Activated T-helper 9 cell treated with anti-CD3 and anti-CD28 coated beads, Interleukin-2, amount 50 U/mL, for 16 hours (primary cell): ENCODE measurements at regions not wholly inside any gene's neighbourhood (a gene's known extent, or its start where the extent isn't known, plus 50 kb on each side); places are given as distances from the start of the nearest gene placed in this dataset.
"Not testable (repeated sequence)": the region's sequence is repeated elsewhere in the genome, so short reads cannot be mapped to it uniquely, and the experiment has no call there.

Experiments used
- DNase-seq: peaks from one replicate; pipeline ENCODE4 v3.0.0-alpha.2; 2020; ENCODE audit warnings: low read depth

DNA sequence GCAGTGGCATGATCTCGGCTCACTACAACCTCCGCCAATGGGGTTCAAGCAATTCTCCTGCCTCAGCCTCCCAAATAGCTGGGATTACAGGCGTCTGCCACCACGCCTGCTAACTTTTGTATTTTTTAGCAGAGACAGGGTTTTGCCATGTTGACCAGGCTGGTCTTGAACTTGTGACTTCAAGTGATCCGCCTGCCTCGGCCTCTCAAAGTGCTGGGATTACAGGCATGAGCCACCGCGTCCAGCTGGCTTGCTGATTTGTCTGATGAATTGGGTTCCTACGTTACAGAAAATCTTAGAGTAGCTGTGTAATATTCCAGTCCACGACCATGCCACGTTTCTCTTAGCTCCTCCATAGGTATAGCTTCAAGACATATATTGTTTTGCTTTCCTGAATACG, 102.6 kb upstream of the OTOS start:
- DNase-seq: not testable (repeated sequence)

DNA sequence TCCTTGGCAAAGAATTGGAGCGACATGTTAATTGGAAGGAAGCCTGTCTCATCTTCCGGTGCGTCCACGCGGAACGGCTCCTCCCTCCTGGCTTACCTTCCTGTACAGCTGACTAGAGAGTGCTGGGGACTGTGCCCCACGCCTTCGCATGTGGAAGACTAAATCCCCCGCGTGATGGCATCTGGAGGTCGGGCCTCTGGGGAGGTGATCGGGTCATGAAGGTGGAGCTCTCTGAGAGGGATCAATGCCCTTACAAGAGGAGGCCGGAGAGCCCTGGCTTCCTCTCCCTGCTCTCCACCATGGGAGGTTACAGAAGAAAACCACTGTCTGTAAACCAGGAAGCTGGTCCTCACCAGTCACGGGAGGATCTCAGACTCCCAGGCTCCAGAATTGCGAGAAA, 104.1 kb upstream of the OTOS start:
- DNase-seq: no peak

DNA sequence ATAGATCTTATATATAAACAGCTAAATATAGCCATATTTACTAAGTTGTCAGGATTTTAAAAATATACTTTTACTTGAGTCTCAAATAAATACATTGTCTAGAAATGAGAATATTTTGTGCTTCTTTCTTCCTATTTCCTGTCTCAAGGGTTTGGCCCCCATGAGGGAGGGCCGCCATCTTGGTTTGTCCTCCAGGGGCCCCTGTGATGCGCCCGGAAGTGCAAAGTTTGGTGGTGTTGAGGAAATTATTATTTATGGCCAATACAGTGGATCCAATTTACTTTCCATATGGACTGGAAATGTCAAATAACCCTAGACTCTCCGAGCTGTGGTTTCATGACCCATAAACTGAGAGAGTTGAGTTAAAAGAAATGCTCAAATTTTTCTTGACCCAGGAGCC, 104.7 kb upstream of the OTOS start:
- no peak for DNase-seq

DNA sequence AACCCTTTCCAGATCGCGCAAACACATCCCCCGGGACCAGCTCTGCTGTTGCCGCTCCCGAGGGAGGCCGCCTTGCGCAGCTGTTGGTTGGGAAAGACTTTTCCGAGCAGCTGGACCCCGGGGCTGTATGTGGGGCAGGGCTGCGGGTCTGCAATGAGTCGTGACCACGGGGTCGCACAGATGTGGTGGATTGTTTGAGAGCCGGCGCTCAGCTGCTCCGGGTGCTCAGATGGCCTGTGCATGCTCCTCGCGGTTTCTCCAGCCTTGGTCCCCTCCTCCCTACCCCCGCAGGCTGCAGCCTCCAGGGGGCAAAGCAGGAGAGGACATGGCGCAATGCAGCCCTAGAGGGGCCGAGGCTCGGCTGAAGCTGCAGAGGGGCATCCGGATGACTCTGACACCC, 105.2 kb upstream of the OTOS start:
- DNase-seq: no peak

DNA sequence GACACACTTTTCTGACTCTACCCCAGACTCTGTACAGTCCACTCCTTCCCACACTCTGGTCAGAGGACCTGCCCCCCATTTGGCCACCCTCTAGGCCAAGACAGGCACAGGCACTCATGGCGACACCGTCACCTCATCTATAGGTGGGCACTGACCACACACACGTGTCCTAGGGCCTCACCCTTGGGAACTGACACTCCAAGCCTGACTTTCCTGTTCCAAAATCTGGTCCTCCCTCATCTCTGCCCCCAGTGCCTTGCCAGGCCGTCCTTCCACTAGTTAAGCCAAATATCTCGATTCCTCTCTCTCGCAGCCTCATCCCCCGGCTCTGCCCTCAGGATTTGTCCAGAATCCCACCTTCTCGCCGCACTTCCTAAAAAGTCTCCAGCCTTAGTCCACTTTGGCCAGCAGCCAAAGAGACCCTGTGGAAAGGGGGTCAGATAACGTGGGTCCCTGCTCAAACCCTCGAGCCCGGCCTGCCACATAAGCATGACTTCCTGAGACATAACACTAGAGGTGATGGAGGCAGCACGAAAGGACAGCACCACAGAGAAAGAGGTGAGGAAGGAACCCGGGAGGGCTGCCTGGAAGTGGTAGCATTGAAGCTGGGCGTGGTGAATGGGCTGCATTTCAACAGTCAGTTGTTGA, 105.8 kb upstream of the OTOS start:
- DNase-seq: no peak

DNA sequence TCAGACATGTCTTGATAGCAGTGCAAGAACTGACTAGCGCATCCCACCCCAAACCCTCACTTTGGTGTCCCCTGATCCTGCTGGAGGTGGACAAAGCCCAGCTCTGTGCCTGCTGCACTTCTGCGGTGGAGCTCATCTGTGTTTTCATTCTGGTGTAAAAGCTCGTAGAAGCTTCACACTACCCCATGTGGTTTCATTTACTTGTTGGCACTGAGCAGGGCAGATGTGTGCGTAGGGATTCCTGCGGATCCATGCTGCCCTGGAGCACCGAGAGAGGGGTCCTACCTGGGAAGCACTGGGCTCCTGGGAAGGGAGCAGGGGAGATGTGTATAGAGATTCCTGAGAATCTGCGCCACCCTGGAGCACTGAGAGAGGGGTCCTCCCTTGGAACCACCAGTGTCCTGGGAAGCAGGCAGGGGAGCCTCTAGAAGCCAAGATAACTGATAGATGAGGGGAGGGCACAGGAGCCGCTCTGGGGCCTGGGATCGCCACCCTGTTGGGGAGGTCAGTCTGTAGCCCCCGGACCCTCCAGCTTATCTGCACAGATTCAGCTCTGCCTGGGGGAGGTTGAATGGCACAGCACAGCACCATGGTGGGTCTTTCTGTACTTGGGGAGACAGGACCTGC, 106.9 kb upstream of the OTOS start:
- no peak for DNase-seq

DNA sequence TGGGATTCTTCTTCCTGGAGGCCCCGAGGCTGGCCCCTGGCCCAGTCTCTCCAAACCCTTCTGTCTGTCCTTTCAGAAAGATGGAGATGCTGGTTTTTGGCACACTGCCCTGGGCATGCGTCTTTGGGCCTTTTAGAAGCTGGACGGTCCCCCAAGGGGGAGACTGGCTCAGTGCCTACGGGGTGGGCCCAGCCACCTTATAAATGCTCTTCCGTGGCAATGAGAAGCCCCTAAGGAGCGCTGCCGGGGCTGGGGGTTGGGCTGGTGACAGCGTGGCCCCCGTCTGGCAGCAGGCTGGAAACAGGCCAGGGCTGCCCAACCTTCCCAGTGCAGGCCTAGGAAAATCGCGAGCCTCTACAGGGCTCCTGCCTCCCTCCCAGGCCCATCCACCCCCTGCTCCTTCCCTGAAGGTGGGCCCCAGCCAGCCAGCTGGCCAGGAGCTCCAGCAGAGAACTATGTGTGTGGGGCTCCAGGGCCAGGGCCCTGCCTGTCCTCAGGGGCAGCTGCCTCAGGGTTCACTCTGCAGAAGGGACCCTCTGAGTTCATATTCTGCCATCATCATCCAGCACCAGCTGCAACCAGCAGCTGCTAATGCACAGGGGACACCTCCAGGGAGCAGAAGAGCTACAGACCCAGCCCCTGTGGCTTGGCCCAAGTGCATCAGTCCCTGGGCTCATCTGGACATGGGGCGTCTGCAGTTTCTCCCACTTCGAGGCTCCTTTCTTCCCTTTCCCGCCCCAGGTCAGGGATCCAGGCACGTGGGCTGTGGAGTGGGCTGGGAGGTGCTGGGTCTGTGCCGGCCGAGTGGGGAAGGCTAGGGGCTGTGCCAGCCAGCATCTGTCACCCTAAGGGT, 107.6 kb upstream of the OTOS start:
- no peak for DNase-seq

DNA sequence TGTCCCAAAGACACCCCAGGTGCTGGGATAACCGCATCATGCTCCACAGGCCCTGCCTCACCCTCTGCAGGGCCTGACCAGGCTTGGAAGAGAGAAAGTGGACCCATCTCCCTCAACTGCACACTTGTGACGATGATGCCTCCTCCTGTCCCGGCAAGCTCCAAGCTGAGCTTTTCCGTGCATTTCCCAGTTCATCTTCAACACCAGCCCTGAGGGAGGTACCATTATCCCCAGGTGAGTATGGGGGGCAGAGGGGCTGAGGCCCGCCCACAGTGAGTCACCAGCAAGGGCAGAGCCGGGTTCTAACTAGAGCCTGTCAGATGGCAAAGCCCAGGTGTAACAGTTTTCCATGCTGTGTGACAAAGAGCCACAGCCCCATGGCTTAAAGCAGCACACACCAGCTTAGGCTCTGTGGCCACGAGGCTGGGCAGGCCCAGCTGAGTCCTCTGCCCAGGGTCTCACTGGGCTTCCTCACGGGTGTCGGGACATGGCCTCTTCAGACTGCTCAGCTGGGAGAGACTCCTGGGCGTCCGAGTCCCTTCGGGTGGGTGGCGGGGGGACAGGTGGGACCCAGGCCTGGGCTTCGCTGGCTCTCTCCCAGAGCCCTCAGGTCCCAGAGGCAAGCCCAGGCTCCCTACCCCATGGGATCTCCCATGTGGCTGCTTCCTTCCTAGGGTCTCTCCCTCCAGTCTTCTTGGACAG, 108.4 kb upstream of the OTOS start:
- no peak for DNase-seq

DNA sequence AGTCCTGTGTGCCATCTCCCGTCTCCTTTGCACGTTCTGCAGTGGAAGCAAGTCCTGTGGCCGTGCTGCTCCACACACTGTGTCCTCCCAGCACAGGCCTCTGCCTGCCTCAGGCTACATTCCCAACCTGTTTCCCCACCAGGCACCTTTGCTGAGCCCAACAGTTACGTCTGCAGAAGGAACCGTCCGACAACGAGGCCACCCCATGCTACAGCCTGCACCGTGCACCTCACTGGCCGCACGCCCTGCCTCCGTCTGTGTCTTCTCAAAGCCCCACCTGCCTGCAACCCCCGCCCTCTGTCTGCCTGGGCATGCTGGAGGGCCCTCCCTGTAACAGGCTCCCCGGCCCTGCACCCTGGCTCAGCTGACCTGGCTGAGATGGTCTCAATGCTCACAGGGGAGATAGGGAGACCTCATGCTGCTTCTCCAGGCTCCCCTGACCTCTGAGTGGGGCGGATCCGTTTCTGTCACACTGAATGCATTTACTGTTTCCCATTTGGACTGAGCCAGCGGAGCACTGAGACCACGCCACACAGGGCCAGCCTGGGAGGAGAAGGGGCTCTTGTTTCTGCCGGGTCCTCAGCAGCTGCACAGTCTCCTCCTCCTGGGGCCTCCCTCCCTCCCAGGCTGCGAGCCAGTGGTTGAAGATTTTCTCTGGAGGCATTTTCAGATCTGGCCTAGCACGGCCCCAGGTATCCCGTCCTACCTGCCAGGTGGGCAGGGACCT, 109.1 kb upstream of the OTOS start:
- no peak for DNase-seq

DNA sequence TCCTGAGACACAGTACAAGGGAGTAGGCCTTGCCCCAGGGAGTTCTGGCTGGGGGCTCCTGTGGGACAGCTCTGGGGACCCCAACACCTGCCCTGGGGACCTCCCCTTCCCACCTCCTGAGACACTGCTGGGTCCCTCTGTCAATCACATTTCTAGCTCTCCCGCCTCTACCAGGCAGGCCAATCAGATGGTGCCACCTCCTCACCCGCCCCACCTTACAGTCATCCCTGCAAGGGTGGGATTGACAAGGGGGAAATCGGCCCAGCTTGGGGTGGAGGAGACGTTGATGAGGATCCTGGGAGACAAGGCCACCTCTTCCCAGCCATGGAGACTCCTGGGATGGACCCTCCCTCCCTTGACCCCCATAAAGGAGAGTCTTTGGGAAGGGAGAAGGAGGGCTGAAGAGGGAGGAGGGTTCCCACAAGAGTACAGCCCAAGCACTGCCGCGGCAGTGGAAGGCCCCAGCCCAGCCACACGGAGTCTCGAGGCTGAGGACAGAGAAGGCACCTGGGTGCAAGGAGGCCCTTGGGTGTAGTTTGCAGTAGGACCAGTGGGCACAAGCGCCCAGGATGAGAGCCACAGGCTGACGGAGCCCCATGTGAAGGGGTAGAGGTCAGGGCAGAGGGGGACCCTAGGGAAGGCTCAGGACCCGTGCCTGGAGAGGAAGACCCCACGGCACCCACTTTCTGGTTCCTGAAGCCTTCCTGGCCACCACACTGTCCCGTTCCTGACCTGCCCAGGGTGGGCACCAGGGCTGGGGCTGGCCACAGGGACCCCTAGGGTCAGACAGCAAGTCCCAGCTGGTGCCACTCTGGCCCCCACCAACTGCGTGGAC, 109.9 kb upstream of the OTOS start:
- no peak for DNase-seq

DNA sequence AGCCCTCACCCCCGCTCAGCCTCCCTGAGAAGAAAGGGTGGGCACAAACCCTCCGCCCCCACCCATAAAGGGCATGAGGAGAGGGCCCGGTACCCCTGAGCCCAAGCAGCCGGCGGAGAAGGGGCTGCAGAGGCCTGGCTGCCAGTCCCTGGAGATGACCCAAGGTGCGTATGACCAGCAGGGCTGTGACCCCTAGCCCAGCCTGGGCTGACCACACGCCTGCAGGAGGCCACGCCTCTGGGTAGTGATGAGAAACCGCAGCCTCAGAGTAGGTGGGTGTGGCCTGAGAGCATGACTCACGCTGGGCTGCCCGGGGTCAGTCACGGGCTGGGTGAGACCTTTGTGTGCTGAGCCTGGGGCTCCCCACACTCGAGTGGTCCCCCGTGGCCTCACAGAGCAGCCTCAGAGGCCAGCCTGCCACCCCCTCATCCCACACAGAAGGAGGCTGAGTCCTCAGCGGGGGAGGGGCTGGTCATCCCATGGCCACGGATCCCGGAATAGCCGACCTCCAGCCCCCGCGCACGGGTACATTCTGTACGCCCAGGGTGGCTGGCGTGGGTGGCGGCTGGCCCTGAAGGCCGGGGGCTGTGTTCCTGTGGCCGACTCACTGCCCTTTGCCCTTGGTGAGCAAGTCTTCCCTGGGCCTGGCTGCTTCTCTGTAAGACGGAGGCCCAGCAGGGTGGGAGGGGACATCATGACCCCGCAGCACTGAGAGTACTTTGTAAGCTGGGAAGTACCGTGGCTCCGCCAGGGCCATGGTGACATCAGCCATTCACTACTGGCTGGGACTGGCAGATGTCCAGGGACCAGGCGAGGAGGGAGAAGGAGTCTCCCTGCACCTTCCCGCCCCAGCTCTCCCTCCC, 110.8 kb upstream of the OTOS start:
- DNase-seq: no peak

DNA sequence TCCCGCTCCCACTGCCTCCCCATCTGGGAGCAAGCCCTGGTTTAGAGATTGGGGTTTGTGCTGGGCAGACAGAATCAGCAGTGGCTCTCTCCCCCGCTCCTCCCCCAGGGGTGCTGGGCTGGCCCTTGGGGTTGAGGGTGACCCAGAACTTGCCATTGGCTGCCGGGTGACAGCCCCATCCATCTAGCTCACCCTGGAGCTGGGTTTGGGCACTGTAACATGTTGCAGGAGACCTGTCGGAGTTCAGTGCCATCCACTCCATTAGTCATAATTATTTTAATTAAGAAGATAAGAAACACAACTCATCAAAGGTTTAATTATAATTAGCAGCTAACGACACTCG, 111.4 kb upstream of the OTOS start:
- DNase-seq: no peak

DNA sequence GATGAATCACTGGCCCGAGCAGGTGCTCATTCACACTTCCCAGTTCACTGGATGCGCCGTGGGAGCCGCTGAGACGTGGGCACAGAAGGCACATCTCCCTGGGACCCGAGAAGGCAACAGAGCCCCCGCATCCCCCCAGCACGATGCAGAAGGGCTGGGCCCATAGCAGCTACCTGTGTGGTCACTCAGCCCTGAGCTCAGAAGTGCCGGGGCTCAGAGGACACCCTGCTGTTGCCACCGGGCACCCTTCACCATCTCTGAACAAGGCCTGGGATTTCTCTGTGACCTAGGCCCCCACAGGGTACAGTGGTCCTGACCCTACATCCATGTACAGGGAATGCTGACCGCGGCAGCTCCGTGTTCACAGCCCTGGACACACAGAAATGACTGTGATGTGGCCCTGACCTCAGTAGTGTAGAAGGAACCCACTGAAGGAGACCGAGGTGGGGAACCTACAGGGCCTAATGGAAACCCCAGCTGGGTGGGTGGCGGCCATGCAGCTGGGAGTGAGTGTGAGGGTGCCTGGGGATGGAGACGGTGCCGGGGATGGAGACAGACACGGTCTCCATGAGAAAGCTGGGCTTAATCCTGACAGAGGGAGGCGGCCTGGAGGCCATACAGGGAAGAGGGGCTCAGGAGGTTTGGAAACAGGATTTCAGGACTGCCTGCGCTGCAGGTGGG, 111.9 kb upstream of the OTOS start:
- DNase-seq: no peak

DNA sequence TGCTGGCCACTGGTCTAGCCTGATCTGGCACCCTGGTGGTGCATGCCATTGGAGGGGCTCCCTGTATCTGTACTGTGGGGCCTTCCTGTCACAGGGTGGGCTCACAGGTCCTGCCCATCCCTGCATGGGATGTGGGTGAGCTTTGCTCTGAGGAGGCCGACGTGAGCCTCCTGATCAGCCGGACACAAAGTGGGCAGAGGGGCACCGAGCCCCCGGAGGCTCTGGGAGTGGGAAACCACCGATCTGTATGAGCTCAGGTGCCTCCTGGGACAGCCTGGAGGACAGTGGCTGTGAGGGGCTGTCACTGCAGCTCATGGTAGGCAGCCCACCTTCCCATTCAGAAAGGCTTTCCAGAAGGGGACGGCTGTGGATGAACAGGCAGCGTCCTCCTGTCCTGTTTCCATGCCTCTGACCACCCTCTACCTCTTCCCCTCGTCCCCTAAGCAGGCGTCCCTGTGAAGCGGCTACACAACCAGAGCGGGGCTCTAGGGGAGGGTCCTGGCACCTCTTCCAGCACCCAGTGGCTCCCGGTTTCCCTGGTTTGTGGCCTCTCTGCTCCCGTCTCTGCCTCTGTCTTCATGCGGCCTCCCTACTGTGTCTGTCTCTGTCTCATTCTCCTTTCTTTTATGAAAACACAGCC, 112.5 kb upstream of the OTOS start:
- no peak for DNase-seq

DNA sequence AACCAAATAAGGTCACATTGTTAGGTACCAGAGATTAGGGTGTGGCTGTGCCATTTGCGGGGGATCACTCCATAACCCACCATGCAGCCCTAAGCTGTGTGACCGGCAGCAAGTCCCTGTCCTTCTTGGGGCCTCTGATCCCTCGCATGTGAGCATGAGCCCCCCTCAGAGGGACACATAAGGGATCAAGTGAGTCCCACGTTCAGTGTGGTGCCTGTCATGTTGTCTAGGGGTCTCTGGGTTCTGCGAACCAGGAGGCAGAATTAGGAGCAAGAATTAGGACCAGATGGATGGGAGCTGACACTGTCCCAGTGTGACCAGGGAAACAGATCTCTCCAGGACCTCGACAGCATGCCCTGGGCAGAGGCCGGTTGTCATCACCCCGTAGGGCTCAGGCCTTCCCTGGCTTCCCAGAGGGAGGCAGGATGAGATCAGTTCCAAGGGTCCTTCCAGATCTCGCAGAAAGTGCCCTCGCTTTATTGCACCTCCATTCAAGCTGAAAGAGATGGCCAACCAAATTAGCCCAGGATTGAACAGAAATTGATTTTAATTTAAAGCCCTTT, 113.2 kb upstream of the OTOS start:
- no peak for DNase-seq

DNA sequence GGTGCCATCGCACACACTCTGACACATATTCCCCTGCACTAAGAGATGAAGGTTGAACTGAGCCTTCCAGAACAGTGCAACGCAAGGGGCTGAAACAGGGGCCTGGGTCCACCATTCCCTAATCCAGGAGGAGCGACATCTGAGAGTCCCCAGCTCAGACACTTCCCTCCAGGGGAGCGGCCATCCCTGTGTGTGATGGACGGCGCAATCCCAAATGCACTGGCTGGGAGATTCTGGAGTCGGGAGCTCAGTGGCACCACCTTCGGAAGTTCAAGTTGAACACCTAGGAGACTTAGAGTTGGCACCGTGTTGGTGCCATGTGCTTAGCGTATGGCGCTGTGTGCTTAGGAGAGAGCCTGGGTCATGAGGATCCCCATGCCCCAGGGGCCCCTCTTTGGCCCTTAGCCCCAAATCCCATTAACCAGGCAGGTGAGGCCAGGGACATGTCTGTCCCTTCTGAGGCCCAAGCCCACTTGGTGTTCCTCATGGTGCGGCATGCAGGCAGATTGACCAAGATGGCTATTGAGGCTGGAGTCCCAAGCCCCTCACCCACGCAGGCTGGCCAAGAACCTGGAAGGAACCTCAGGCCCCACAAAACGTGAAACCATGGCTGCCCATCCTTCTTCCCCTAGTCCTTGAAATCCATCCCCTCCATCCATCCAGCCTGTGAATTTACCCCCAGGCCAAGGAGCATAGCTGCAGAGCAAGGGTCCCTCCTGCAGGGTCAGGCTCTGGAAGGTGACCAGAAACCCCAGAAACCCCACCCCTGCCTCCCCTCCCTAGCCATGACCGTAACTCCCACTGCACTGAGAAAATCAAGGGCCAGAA, 114.1 kb upstream of the OTOS start:
- DNase-seq: no peak

DNA sequence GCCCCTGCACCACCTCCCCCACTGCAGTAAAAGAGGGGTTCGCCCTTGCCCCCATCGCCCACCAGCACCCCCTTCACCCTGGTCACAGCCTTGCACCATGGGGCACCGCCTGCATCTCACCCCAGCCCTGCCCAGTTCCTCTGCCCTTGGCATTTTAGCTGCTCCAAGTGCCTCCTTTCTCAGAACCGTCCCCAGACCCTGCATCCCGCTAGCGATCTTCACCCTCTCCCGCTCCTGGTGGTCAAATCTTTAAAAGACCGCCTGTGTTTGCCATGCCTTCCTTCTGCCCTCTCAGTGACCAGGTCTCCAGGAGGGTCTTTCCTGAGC, 114.7 kb upstream of the OTOS start:
- no peak for DNase-seq
